Neural crest cell (in vitro differentiated cells): ENCODE measurements at regions not wholly inside any gene's neighbourhood (a gene's known extent, or its start where the extent isn't known, plus 50 kb on each side); places are given as distances from the start of the nearest gene placed in this dataset.

Experiments
- DNase-seq: peaks from one replicate; pipeline ENCODE4 v3.0.0; 2021; ENCODE audit warnings: low read depth, mixed read lengths, low spot score
- H3K27ac Mint-ChIP-seq: one replicate; pipeline ENCODE4 v1.8.0; 2021; ENCODE audit warnings: mild to moderate bottlenecking, mixed read lengths; ENCODE audit not compliant: unreplicated experiment
- H3K27me3 Mint-ChIP-seq: 2 replicates; pipeline ENCODE4 v1.8.0; 2021; ENCODE audit warnings: low read depth, mild to moderate bottlenecking, mixed read lengths
- H3K36me3 Mint-ChIP-seq: 2 replicates; pipeline ENCODE4 v1.8.0; 2021; ENCODE audit warnings: low read depth, mild to moderate bottlenecking, mixed read lengths
- H3K4me1 Mint-ChIP-seq: 2 replicates; pipeline ENCODE4 v1.8.0; 2021; ENCODE audit warnings: mixed read lengths
- H3K4me3 Mint-ChIP-seq: one replicate; pipeline ENCODE4 v1.8.0; 2021; ENCODE audit warnings: mild to moderate bottlenecking, mixed read lengths
- H3K9me3 Mint-ChIP-seq: 2 replicates; pipeline ENCODE4 v1.8.0; 2021; ENCODE audit warnings: mixed read lengths
- CTCF ChIP-seq: fragments of 200-600 bp; sonication (generic); conservative IDR thresholded peaks from 2 replicates; pipeline ENCODE4 v1.5.0; 2021; ENCODE audit warnings: antibody characterized with exemption, mild to moderate bottlenecking

GRCh38 chr14:97878727-97879126, 1081.5 kb downstream of the VRK1 start:
- DNase-seq, result no peak
- Mint-ChIP-seq H3K9me3 (no peaks in the 10 kb centered on the region), H3K4me3 (no peak overlapping the region), H3K27ac (no peak overlapping the region), H3K27me3 (peaks cover 22% of the 10 kb centered on the region), H3K36me3 (no peaks in the 10 kb centered on the region), H3K4me1 (peaks cover 3% of the 10 kb centered on the region)
- TF ChIP-seq CTCF, result no peak

GRCh38 chr14:97887690-97888089, 1090.5 kb downstream of the VRK1 start:
- peaks cover 17% of the 10 kb centered on the region for H3K4me1 Mint-ChIP-seq
- H3K27me3 Mint-ChIP-seq, result no peaks in the 10 kb centered on the region
- TF ChIP-seq CTCF, result no peak
- no peaks in the 10 kb centered on the region for H3K36me3 Mint-ChIP-seq
- no peak overlapping the region for H3K27ac Mint-ChIP-seq
- DNase-seq, result no peak
- no peak overlapping the region for H3K4me3 Mint-ChIP-seq
- no peaks in the 10 kb centered on the region for H3K9me3 Mint-ChIP-seq

GRCh38 chr14:97888331-97888730, 1091.1 kb downstream of the VRK1 start:
- Mint-ChIP-seq H3K27ac (no peak overlapping the region), H3K4me1 (peaks cover 17% of the 10 kb centered on the region), H3K4me3 (no peak overlapping the region), H3K9me3 (no peaks in the 10 kb centered on the region), H3K27me3 (no peaks in the 10 kb centered on the region), H3K36me3 (no peaks in the 10 kb centered on the region)
- no peak for DNase-seq
- no peak for TF ChIP-seq CTCF

- no peaks in the 10 kb centered on the region for H3K36me3 Mint-ChIP-seq
- H3K9me3 Mint-ChIP-seq, result no peaks in the 10 kb centered on the region
- no peaks in the 10 kb centered on the region for H3K27me3 Mint-ChIP-seq
- no peak for TF ChIP-seq CTCF
- DNase-seq, result no peak
- peaks cover 7% of the 10 kb centered on the region for H3K4me1 Mint-ChIP-seq
- no peak overlapping the region for H3K4me3 Mint-ChIP-seq
- no peak overlapping the region for H3K27ac Mint-ChIP-seq
Measured at GRCh38 chr14:97891515-97891914, 1094.3 kb downstream of the VRK1 start.

GRCh38 chr14:97894552-97894951, 1097.4 kb downstream of the VRK1 start:
- no peak for TF ChIP-seq CTCF
- H3K27ac Mint-ChIP-seq, result no peak overlapping the region
- no peaks in the 10 kb centered on the region for H3K36me3 Mint-ChIP-seq
- no peaks in the 10 kb centered on the region for H3K9me3 Mint-ChIP-seq
- DNase-seq, result no peak
- H3K4me1 Mint-ChIP-seq, result peaks cover 6% of the 10 kb centered on the region
- H3K4me3 Mint-ChIP-seq, result no peak overlapping the region
- no peaks in the 10 kb centered on the region for H3K27me3 Mint-ChIP-seq

- Mint-ChIP-seq H3K36me3 (no peaks in the 10 kb centered on the region), H3K27me3 (no peaks in the 10 kb centered on the region), H3K27ac (no peak overlapping the region), H3K4me3 (no peak overlapping the region), H3K9me3 (no peaks in the 10 kb centered on the region), H3K4me1 (no peaks in the 10 kb centered on the region)
- DNase-seq, result no peak
- TF ChIP-seq CTCF, result no peak
Measured at GRCh38 chr14:97900196-97900854, 1103.1 kb downstream of the VRK1 start.
